Daoy (cell line): ENCODE measurements at regions not wholly inside any gene's neighbourhood (a gene's known extent, or its start where the extent isn't known, plus 50 kb on each side); places are given as distances from the start of the nearest gene placed in this dataset.
A peak's percentile ranks its signal among the peaks of the same experiment; 100 is the strongest.

Experiments used
- DNase-seq: peaks from one replicate; pipeline ENCODE4 v3.0.0-alpha.2; 2015; ENCODE audit warnings: low read depth

DNA sequence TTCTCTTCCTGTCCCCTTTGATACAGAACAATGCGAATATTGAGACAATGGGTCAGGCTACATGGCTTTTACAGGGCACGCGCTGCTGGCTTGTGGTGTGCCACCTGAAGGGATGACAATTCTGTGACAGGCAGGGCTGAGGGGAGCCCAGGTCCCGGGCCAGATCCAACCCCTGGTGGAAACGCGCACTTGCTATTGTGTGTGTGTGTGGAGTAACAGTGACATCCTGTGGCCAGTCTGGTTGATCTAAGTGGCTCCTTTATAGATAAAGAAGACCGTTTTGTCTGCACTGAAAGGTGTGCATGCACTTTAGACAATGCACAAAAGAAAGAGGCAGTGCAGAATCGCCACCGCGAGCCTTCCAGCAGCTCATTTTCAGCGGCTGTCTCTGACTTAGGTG, 273.6 kb downstream of the HRH4 start:
- DNase-seq = peak; percentile 15

DNA sequence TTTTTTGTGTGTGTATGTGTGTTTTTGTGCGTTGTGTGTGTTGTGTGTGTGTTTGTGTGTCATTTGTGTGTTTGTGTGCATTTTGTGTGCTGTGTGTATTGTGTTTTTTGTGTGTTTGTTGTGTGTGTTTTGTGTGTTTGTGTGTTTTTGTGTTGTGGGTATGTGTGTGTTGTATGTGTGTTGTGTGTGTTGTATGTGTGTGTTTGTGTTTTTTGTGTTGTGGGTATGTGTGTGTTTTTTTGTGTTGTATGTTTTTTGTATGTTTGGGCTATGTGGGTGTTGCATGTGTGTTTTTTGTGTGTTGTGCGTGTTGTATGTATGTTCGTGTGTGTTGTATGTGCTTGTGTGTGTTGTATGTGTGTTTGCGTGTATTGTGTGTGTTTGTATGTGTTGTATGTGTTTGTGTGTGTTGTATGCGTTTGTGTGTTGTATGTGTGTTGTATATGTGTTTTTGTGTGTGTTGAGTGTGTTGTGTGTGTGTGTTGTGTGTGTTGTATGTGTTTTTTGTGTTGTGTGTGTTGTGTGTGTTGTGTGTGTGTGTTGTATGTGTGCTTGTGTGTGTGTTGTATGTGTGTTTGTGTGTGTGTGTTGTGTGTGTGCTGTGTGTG, 275.3 kb downstream of the HRH4 start:
- DNase-seq = no peak

DNA sequence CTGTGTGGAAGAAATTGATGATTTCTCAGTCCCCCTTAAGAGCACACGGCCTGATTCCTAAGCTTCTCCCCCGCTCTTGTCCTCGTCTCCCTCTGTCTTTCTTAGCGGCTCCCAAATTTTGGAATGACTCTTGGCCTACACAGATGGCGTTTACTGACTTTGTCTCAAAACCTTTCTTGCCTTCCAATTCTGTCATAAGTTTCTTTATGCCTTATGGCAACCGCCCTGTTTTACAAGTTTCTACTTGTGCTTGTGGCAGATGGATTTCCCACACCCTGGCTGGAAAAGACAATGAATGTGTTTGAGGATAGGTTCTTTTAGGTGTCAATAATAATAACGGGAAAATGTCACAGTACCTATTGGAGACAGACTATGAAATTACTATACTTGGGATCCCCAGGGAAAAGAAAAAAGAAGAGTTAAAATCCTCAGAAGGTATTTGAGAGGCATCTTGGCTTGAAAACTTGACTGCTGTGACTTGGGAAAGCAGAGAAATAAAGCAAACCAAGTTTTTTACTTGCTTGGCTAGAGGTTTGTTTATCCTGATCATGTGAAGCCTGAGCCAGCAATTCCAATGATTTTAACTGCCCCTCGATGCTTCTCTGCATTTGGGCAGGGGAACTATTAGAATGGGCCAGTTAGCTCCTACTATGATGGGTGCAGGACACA, 276.4 kb downstream of the HRH4 start:
- DNase-seq = no peak

DNA sequence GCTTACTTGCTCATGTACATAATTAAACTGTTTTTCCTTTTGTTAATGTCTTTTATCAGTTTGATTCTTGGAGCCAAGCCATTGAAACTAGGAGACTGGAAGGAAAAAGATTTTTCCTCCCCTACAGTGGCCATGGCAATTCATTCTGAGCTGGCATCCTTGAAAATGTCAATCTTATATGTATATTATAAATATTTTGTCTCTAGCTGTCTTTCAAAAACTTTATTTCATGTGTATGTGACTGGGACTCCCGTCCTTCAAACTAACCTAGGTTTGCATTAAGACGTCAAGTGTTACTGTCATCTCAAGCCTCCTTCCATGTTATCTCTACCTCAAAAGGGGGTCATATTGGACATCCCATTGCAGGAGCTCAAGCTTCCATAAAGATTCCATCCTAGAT, 280.4 kb downstream of the HRH4 start:
- no peak for DNase-seq

DNA sequence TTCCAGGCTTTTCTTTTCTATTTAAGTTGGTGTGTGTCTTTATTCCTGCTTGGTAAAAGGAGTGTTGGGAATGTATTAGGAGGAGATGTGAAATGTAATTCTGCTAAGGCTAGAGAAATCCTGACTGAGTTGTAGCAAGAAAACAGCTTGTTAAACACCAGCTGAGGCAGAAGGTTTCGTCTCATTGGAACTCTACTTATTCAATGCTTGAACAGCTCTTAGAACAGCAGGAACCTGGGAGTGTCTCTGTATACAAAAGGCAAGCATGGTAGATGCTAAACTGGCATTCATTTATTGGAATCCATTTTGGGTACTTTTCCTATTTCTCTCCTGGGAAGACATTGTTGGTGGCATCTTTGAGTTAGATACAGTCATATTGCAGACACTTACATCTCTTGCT, 280.9 kb downstream of the HRH4 start:
- no peak for DNase-seq

DNA sequence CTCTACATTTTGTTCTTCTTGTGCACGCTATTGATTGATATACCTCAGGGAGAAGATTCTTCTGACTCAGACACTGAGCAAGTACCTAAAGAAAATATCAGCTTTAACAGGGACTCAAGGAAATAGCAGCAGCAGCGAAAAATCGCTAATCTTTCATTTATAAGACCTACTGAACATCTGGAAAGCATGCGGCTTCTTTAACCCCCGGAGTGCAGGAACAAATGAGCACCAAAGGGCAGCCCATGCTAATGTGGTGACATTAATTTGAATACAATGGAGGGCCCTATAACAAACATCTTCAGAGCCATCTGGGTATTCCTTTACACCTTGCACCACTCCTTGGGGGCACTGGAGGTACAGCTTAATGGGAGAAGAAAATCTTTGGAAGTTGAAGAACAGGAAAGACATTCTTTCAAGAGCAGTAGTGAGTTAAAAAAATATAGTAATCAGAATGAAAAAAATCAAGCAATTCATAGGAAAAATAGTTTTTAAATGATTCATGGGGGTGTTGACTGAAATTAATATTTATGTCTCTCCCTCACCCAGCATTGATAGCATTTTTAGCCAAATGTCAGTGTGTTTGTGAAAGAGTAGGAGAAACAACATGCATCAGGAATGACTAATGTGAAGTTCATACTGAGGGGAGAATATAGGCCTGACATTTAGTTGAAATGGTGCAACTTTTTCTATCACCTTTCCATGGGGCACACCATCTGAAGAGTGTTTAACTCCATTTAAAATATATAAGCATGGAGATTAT, 281.7 kb downstream of the HRH4 start:
- DNase-seq = no peak

DNA sequence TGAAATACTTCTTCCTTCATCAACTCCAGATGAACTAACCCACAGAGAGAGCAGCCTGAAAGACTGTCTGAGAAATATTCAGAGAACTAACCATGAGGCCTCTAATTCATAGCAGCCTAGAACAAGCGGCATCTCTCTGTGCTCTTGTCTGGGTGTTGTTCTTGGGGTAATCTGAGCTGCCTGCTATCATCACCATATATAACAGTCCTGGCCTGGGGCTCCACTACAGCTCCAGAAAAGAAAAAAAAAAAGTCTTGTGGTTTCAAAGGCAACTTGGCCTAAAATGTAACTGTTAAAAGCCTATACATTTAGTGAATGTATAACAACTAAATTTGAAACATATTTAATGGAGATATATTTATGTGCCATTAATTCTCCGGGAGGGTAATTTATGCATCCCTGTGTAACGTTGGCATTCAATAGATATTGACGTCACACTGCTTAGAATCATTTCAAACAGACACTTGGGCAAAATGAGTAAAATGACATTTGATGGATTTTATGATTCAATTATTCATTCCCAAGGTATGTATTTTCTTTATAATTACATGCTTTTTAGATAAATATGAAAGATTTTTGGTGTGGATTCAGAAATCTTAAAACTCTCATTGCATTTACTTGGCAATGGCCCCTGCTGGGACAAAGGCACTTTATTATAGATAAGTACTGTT, 294.3 kb downstream of the HRH4 start:
- no peak for DNase-seq

DNA sequence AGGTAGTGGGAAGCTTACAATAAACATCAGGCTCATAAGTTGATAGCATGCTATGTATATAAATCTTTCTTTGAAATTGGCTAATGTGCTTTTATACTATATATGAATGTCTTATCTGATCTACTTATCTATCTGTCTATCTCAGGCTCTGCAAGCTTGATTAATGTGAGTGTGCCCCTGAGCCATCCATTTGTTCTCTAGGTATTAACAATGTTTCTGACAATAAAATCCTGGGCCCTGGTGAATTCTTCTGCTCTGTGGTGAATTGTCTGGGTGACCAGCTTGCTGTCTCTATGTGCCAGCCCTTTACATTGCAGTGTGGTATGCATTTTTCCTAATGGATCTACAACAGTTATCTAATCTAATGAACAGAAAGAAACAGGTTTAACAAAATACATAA, 295.9 kb downstream of the HRH4 start:
- DNase-seq = no peak

DNA sequence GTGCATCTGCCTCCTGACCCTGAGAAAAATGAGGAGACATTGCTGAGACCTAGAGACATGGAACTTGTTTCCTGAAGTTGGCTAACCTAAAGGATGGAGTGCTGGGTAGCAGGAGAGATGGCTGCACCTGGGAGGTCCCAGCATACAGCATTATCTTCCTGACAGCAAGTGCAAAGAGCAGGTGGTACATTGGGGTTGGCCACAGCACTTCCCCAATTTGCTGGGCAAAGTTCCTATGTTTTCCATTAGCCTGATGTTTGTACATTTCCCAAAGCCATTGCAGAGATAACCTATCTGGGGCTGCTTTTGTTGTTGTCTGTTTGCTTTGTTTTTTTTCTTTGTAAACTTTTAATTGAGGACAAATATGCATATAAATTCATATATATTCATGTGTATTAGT, 296.7 kb downstream of the HRH4 start:
- no peak for DNase-seq

DNA sequence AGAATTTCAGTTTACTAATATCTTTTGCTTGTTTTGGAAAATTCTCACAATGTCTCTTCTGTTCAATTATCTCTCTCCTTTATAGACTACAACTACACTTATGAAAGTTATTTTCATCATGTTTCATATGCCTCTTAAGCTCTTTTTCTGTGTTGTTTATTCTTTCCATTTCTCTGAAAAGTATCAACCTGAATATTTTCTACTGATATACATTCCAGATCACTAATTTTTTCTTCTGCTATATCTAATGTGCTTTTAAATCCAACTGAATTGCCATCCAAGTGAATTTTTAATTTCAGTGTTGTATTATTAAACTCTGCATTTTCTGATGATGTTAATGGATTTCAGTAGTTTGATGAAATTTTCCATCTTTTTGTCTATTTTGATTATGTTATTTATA, 301.3 kb downstream of the HRH4 start:
- DNase-seq = no peak

DNA sequence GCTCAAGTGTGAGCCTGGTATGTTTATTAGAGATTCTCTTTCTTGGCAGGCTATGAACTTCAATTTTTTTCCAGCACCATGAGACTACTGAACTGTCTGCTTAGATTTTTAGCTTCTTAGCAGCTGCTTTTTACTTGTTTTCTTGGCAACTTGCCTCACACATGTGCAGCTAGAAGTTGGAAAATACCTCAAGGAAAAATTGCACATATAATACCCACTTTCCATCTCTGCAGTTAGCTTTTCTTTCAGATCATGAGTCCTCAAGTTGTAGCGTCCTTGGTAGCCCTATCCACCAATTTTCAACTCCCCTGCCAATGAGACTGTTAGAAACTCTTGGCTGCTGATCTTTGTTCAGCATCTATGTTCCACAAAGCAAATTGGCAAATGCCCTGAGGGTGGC, 302.1 kb downstream of the HRH4 start:
- DNase-seq = no peak

DNA sequence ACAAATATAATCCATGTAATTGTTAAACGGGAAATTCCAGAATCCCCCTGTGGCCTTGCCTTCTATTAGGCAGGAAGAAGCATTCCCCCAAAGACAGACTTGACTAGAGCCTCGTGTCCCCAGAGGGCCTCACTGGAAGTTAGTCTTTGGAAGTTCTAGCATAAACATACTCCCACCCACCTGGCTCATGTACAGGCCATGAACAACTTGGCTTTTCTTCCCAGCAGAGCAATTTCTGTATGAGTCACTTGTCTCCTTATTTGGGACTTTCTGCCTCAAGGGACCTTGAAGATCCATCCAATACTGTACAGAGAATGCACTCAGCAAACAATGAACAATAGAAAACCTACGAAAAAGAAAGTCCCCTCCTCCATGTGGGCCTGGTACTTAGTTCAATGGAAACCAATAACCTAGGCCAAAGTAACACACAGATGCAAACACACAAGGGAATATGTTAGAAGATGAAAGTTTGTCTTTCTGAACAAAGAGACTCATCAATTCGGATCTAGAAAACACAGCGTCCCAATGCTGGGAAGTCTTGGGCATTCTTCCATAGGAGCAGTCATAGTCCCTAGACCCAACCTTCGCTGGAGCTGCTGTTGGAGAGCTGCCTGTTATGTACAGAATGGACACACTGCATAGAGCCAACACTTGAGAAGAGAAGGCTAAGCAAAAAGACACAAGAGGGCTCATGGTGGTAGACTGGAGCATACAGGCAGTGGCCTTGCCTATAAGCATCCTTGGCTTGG, 303.5 kb downstream of the HRH4 start:
- DNase-seq = peak; percentile 32

DNA sequence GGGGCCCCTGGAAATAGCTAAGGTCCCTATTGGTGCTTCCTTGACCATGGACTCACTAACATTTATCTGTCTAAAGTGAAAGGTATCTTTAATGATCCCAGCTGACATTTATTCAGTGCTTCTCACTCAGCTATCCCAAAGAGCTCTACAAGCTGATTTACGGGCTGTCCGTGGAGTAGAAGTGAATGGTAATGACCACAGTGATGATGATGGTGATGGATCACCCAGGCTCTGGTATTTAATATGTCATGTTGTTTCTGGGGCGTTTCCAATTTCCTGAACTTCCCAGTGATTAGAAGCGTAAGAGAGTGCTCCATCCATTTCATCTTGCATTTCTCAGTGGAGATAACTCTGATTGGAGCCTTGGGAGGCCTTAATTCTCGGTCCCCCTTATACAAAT, 304.3 kb downstream of the HRH4 start:
- DNase-seq = no peak

DNA sequence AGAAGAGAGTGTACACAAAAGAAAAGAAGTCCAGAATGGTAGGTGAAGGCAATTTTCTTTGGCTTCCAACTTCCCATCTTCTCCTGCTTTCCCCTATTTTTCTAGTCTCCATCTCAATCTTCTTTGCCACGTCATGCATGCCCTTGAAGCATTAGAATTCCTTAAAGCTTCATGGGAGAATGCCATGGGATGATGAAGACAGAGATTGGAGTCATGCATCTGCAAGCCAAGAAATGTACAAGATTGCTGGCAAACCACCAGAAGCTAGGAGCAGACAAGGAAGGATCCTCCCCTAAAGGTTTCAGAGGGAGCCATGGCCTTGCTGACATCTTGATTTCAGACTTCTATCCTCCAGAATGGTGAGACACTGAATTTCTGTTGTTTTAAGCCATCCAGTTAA, 305.9 kb downstream of the HRH4 start:
- no peak for DNase-seq

DNA sequence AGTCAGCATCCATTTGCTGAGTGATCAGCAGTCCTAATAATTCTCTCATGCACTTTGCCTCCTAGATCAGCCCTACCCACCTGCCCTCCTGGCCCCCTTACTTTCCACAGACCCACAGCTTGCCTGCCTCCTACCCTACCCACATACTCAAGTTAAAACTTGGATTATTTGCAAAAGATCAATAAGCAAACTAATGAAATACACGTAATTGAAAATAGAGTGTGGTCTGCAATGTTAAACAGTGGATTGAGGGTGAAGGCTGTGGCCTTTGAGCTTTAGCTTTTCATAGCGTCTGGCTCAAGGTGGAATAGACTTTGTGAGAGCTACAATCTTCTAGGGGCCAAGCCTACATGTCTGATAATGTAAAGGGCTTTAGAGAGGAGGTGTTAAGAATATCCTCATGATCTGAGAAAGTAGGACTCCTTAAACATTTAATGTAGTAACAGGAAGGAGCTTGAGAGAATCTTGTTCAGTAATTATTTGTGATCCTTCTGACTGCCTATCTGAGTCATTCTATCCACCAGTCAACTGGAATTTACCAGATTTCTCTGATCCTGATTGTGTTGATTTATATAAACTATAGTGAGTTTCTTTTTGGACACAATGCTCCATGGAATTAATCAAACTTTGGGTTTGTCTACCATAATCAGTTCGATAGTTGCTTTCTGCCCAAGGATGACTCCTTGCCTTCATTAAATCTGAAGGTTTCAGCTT, 310.0 kb downstream of the HRH4 start:
- DNase-seq = no peak

DNA sequence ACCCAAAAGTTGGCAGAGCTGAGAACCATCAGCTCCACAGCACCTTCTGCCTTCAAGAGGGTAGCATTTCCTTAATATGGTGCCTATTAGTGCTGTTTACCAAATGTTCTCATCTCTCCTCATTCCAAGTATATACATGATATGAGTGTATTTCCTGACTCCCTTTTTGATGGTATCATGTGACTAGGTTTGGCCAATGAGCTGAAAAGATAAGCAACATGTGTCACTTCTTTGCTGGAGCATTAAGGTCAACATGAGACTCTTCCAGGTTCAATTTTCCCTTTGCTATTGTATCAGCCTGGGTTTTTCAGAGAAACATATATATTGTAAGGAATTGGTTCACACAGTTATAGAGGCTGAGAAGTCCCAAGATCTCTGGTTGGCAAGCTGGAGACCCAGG, 310.9 kb downstream of the HRH4 start:
- DNase-seq = no peak

DNA sequence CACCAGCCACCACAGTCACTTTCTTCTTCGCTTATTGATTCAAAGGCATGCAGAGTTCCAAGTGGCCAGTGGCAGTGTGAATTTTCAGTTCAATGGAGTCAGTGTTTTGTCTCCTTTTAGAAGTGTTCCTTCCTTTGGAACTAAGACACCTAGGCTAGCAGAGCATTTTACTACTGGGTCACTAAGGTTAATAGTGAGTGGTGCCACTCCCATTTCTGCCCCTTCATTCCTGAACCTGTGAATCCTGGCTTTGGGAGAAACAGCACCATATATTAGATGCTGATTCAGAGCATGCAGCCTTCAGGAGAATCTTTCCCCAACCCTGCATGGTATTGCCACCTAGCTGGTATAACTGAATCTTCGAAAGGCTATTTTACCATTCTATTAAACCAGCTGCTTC, 312.7 kb downstream of the HRH4 start:
- DNase-seq = no peak

DNA sequence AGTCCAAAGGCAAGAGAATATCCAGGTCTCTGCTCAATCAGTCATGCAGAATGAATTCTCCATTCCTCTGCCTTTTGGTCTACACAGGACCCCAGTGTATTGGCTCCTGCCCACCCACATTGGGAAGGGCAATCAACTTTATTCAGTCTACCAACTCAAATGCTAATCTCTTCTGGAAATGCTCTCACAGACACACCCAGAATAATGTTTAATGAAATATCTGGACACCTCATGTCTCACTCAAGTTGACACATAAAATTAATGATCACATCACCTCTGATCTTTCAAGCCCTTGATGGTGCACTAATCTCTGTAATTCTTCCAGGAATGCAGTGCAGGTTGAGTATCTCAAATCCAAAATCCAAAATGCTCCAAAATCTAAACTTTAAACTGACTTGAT, 315.6 kb downstream of the HRH4 start:
- no peak for DNase-seq

DNA sequence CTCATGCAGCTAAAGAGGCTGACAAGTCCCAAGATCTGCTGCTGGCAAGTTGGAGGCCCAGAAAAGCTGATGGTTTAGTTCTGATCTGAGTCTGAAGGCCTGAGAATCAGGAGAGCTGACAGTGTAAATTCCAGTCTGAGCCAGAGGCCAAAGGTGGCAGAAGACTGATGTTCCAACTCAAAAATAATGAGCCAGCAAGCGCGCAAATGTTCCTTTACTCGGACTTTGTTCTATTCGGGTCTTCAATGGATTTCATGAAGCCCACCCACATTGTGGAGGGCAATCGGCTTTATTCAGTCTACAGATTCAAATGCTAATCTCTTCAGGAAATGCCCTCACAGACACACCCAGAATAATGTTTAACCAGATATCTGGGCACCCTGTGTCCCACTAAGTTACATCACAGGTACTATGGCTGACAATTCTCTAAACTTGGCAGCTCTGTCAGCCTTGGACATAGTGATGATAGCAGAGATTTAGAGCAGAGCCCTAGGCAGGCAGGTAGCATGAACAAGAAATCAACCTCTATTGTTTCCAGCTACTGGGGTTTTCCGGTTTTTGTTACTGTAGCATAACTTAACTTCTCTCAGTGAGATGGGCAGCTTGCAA, 318.5 kb downstream of the HRH4 start:
- no peak for DNase-seq

DNA sequence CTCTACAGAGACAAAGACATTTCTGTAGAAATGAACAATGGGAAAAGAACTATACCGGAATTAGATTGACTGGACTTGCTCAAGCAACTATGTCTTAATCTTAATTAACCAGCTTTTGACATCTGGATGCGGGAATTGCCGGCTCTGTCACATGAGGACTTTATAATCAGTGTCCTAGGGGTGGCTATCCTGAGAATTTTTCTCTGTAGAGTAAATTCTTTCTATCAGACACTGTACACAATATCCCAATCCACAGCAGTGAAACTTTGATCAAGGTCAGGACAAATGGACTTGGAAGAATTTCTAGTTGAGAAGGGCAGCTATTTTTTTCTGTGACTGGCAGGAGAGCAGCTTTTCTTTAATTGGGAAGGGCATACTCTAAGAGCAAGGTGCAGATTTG, 322.1 kb downstream of the HRH4 start:
- DNase-seq = no peak

DNA sequence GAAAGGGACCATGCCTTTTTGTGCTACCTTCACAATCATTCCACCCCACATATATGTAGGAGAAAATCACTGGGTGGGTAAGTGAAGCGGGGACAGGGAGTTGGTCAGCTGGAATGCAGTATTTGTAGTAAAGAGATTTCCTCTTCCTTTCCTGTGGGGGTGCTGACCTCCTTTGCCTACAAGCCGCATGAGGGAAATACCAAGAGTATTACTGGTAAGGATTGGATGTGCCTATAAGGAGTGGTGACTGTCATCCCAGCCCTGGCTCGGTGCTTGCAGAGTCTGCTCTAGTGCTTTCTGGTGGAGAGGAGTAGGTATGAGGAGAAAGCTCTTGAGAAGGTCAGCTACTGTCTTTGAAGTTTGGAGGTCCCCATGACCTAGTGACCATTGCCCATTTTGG, 324.6 kb downstream of the HRH4 start:
- no peak for DNase-seq
